Smooth muscle cell (in vitro differentiated cells): ENCODE measurements at regions not wholly inside any gene's neighbourhood (a gene's known extent, or its start where the extent isn't known, plus 50 kb on each side); places are given as distances from the start of the nearest gene placed in this dataset.

Experiments used
- DNase-seq: peaks from one replicate; lab custom pipeline; 2025; ENCODE audit not compliant: unreplicated experiment; lab: John Stamatoyannopoulos, UW
- H2AFZ ChIP-seq: fragments of 200-600 bp; sonication (generic); 2 replicates; pipeline ENCODE4 v1.6.0; 2016; ENCODE audit warnings: antibody characterized with exemption, low read depth, mild to moderate bottlenecking
- H3F3A ChIP-seq: fragments of 200-600 bp; sonication (generic); 2 replicates; pipeline ENCODE4 v1.6.0; 2017; ENCODE audit warnings: antibody characterized with exemption, low read depth
- H3K27ac ChIP-seq: fragments of 200-600 bp; sonication (generic); 2 replicates; pipeline ENCODE4 v1.5.1; 2016; ENCODE audit warnings: low read depth, mild to moderate bottlenecking
- H3K27me3 ChIP-seq: fragments of 200-600 bp; sonication (generic); 2 replicates; pipeline ENCODE4 v1.6.1; 2016; ENCODE audit warnings: low read depth, mild to moderate bottlenecking
- H3K36me3 ChIP-seq: fragments of 200-600 bp; sonication (generic); 2 replicates; pipeline ENCODE4 v1.5.1; 2016; ENCODE audit warnings: low read depth
- H3K4me1 ChIP-seq: fragments of 200-600 bp; sonication (generic); 2 replicates; pipeline ENCODE4 v1.5.1; 2016; ENCODE audit warnings: low read depth
- H3K4me2 ChIP-seq: fragments of 200-600 bp; sonication (generic); 2 replicates; pipeline ENCODE4 v1.6.0; 2016; ENCODE audit warnings: mild to moderate bottlenecking
- H3K4me3 ChIP-seq: fragments of 200-600 bp; sonication (generic); 2 replicates; pipeline ENCODE4 v1.5.1; 2016; ENCODE audit warnings: mild to moderate bottlenecking
- H3K79me2 ChIP-seq: fragments of 200-600 bp; sonication (generic); 2 replicates; pipeline ENCODE4 v1.6.0; 2016; ENCODE audit warnings: low read depth, mild to moderate bottlenecking
- H3K9ac ChIP-seq: fragments of 200-600 bp; sonication (generic); 2 replicates; pipeline ENCODE4 v1.6.0; 2016; ENCODE audit warnings: low read depth
- H3K9me3 ChIP-seq: fragments of 200-600 bp; sonication (generic); replicated peaks from 2 replicates; pipeline ENCODE4 v1.5.1; 2016; ENCODE audit warnings: low read depth
- H4K20me1 ChIP-seq: fragments of 200-600 bp; sonication (generic); 2 replicates; pipeline ENCODE4 v1.6.0; 2016; ENCODE audit warnings: low read depth
- WGBS: methylation state at CpG from one replicate; pipeline ENCODE4 v1.1.7; 2016; ENCODE audit warnings: low lambda C conversion rate; 5-methylcytosine and 5-hydroxymethylcytosine counted together
- TF ChIP-seq, protein P1 (sequence below): fragments of 200-600 bp; sonication (generic); IDR thresholded peaks from 2 replicates; pipeline ENCODE4 v1.5.1; 2017; ENCODE audit warnings: borderline replicate concordance, mild to moderate bottlenecking, antibody characterized with exemption; ENCODE audit not compliant: insufficient read depth, poor library complexity, severe bottlenecking

DNA sequence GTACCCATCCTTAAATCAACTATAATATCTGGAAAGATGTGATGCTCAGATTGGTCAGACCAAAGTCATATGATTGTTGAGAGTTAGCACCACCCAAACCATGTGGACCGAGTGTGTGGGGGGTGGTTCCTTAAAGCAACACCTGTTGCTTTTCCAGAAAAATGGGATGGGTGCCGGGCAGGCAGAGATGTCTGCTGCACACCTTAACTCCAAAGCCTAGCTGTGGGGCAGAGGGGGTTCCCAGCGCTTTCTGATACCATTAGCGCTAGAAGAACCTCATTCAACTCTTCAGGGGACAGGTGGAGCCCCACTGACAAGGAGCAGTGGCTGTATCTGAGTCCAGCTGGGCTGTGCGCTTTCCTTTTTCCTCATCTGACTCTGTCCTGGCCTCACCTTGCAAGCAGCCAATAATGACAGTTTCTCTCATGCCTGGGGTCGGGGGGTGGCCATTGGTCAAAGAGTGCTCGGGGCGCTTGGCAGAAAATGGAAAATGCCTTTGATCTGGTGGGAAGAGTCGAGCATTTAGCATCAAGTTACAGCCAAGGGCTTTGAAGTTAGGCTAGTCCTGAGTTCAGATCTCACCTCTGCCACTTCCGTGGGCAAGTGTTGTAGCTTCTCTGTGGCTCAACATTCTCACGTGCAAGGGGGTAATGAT lies 82.6 kb downstream of the IRX3 start:
- no peak overlapping the region for H3K4me2 ChIP-seq
- H3K4me3 ChIP-seq, result no peak overlapping the region
- WGBS, result 86% methylated on average over 11 of the region's 11 CpGs
- TF ChIP-seq, protein P1, sequence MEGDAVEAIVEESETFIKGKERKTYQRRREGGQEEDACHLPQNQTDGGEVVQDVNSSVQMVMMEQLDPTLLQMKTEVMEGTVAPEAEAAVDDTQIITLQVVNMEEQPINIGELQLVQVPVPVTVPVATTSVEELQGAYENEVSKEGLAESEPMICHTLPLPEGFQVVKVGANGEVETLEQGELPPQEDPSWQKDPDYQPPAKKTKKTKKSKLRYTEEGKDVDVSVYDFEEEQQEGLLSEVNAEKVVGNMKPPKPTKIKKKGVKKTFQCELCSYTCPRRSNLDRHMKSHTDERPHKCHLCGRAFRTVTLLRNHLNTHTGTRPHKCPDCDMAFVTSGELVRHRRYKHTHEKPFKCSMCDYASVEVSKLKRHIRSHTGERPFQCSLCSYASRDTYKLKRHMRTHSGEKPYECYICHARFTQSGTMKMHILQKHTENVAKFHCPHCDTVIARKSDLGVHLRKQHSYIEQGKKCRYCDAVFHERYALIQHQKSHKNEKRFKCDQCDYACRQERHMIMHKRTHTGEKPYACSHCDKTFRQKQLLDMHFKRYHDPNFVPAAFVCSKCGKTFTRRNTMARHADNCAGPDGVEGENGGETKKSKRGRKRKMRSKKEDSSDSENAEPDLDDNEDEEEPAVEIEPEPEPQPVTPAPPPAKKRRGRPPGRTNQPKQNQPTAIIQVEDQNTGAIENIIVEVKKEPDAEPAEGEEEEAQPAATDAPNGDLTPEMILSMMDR, result no peak
- H3K9me3 ChIP-seq, result no peaks in the 10 kb centered on the region
- H3K79me2 ChIP-seq, result no peaks in the 10 kb centered on the region
- peaks cover 8% of the 10 kb centered on the region for H3K4me1 ChIP-seq
- peaks cover 22% of the 10 kb centered on the region for H3K27me3 ChIP-seq
- H3K36me3 ChIP-seq, result no peaks in the 10 kb centered on the region
- no peaks in the 10 kb centered on the region for H3F3A ChIP-seq
- H3K27ac ChIP-seq, result no peak overlapping the region
- no peaks in the 10 kb centered on the region for H4K20me1 ChIP-seq
- no peak overlapping the region for H3K9ac ChIP-seq
- H2AFZ ChIP-seq, result no peak overlapping the region
- DNase-seq, result no peak

DNA sequence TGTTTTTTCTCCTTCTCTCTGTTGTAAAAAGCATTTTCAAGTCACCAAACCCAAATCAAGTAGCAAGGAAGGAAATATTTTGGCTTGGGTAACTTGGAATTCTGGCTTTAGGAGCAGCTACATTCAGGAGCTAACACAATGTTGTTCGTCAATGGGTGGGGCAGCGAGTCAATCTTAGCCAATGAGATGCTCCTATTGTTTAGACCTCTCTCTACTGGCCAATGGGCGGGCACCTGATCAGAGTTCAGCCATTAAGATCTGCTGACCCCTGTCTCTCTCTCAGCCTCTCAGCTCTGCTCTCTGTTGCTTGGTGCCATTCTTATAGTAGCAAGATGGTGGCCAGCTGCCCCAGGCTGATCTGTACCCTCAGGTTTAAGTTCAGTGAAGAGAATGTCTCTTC lies 83.2 kb downstream of the IRX3 start:
- Histone ChIP-seq H3K4me3 (no peak overlapping the region), H3F3A (no peaks in the 10 kb centered on the region), H3K27ac (no peak overlapping the region), H3K27me3 (peaks cover 22% of the 10 kb centered on the region), H3K4me1 (peaks cover 5% of the 10 kb centered on the region), H3K4me2 (no peak overlapping the region), H3K9me3 (no peaks in the 10 kb centered on the region), H3K9ac (no peak overlapping the region), H2AFZ (no peak overlapping the region), H4K20me1 (no peaks in the 10 kb centered on the region), H3K36me3 (no peaks in the 10 kb centered on the region), H3K79me2 (no peaks in the 10 kb centered on the region)
- DNase-seq, result no peak
- 88% methylated on average over 3 of the region's 3 CpGs for WGBS
- TF ChIP-seq, protein P1, result no peak
